HG03460 (cell line): ENCODE measurements at regions not wholly inside any gene's neighbourhood (a gene's known extent, or its start where the extent isn't known, plus 50 kb on each side); places are given as distances from the start of the nearest gene placed in this dataset.

Source experiments
- ATAC-seq: cut with Tn5 transposase; IDR thresholded peaks from one replicate; pipeline ENCODE4 v1.9.1; 2021; ENCODE audit not compliant: unreplicated experiment

DNA sequence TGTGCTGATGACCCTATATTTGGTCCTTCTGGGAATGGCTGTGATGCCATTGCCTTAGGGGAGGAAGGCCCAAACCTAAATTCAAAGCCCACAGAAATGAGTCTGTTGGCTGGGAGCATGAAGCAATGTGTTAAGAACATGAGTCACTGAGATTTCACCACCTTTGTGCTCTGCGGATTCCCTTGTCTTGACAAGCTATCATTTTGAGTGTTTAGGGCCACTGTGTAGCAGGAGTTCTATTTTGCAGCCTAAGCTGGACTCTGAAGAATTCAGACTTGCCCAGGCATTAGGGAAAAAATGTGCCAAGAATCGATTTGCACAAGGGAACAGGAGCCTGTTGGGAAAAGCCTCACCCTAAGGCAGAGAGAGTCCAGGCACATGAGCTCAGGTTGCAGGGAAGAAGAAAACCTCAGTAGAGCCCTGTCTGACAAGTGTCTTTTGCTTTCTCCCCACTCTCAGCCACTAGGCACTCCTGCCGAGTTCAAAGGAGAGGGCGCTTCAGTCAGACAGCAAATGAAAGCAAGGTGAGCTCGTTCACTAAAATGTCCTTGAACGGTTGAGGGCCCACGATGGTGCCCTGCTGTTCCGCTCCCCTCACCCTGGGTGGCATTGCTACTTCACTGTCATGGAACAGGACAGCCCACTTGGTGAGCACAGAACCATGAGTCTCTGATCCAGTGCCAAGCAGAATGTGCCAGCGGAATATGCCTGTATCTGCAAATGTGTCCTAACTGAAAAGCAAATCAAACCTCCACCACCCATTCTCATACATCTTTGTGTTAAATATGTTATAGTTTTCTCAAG is 93.6 kb downstream of the PRLHR start:
- no peak for ATAC-seq

DNA sequence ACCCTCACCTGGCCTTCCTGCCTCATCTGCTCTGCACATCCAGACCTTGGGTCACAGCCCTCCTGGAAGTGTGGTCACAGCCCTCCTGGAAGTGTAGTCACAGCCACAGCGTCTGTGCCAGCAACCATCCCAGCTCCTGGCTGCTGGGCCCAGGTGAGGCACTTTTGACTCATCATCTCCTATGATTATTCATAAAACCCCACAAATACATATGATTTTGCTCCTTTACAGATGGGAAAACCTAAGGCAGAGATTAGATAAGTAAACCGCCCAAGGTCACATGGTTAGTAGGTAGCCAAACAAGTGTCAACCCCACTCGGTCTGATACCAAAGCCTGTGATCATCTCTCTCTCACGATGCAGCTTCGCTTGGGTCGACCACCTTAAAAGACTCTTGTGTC is 94.3 kb downstream of the PRLHR start:
- no peak for ATAC-seq

GRCh38 chr10:118500477-118501104 is 94.9 kb downstream of the PRLHR start:
- no peak for ATAC-seq

GRCh38 chr10:118499186-118499585 is 96.3 kb downstream of the PRLHR start:
- ATAC-seq: no peak

DNA sequence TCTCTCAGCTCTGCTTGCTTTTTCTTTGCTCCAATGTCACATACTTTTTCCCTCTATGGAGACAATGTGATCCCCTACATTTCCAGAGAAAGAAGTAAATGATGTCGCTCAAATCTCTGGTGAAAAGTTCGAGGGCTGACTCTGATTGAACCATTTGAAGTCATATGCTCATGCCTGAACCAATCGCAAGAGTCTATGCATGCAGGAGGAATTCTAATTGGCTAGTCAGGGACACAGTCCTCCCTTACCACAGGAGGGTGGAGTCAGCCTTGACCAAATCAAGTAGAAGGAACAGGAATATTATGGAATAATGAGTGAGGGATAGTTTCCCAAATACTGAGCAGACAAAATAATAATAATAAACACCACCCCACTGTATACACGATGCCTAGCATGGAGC is 96.8 kb downstream of the PRLHR start:
- no peak for ATAC-seq

- ATAC-seq: no peak
Observed at GRCh38 chr10:118497227-118497626, 98.2 kb downstream of the PRLHR start.

GRCh38 chr10:118496525-118496924 is 98.9 kb downstream of the PRLHR start:
- no peak for ATAC-seq

DNA sequence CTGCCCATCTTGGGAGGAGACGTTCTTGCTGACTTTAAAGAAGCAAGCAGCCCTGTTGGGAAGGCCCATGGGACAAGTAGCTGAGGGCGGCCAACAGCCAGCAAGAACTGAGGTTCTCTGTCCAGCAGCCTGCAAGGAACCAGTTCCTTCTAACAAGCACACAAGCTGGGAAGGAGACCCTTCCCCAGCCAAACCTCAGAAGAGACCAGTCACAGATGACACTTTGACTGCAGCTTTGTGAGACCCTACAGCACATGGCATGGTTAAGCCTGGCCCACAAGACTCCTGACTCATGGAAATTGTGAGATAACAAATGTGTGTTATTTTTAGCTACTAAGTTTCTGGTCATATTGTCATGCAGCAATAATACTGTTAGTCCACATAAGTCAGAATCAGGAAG is 99.9 kb downstream of the PRLHR start:
- no peak for ATAC-seq

- no peak for ATAC-seq
Observed at GRCh38 chr10:118491055-118491454, 104.4 kb downstream of the PRLHR start.

DNA sequence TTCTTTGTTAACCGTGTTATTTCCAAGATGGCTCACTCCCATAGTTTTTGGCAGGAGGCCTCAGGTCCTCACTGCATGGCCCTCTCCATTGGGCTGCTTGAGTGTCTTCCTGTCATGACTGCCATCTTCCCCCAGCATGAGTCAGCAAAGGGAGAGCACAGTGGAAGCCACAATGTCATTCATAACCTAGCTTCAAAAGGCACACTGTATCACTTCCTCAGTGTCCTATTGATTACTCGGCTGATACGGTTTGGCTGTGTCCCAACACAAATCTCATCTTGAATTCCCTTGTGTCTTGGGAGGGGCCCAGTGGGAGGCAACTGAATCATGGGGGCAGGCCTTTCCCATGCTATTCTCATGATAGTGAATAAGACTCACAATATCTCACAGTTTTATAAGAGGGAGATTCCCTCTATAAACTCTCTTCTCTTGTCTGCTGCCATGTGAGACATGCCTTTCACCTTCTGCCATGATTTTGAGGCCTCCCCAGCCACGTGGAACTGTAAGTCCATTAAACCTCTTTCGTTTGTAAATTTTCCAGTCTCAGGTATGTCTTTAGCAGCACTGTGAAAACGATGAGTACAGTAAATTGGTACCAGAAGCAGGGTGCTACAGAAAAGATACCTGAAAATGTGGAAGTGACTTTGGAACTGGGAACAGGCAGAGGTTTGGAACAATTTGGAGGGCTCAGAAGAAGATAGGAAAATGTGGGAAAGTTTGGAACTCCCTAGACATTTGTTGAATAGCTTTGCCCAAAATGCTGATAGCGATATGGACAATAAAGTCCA is 106.5 kb downstream of the PRLHR start:
- ATAC-seq: no peak

DNA sequence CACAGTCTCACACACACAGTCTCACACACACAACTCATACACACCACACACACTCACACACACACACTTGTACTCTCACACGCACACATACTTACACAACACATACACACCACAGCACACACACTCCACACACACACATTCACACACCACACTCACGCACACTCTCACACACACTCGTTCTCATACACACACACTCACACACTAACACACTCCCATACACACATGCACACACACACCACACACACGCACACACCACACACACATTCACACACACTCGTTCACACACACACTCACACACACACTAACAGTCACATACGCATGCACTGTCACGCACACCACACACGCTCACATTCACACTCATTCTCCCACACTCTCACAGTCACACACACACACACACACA is 109.8 kb downstream of the PRLHR start:
- ATAC-seq: no peak

DNA sequence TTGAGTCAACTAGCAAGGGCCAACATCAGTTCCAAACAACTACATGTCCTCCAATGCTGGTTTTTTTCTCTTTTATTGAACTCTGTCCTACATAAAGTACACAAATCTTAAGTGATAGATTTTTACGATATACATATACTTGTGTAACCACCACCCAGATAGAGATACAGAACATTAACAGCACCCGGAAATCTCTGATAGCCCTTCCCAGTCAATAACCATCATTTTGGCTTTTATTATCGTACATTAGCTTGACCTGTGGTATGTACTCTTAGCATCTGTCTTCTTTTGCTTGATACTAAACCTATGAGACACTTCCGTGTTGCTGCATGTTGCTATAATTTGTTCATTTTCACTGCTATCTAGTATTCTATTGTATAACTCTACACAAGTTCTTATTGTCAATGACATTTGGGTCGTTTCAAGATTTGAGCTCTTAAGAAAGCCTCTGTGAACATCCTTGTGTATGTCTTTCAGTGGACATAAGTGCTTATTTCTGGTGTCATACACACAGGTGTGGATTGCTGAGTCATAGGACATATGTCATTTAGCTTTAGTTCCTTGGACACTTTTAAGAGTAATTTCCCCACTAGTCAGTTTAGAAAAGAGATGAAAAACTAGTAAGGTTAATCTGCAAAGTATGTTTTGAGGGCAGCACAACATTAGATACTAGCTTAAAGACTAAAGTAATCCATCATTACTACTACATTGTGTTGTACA is 111.1 kb downstream of the PRLHR start:
- no peak for ATAC-seq

- ATAC-seq: no peak
Observed at GRCh38 chr10:118483496-118483895, 112.0 kb downstream of the PRLHR start.

DNA sequence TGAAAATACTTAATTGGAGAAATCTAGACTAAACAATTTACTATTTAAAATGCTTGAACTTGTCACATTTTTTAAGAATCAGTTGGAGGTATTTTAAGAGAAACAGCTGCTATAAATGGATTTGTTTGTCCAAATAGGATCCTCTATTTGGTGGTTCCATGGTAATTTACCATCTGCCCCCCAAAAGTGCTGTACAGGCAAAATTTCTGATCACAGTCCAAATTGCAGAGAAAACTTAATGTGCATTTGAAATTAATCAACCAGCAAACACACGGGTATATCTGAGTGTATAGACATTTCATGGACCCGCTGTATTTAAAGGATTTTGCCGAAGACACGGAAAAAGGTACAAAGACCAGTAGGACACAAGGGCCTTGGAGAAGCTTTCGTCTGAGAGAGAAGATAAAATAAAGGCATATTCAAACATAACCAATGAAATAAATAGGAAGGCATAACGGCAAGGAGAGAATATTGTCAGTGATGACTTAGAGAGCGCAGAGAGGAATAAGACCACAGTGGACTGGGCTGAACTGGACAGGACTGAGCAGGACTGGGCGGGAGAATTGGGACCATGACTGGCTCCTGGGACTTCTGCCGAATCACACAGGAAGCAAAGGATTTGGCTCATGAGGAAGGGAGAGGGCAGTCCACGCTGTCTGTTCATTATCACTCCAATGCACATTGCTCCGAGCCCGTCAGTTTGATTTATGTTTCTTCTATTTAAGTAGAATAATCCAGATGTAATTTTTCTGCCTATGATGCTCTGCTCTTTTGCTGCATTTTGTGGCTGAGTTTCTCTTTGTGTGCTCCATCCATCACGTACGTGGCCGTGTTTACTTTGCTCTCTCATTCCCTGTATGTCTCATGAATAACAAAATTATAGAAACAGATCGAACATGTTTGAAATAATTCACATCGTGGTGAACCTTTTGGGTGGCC is 112.8 kb downstream of the PRLHR start:
- no peak for ATAC-seq

- no peak for ATAC-seq
Observed at GRCh38 chr10:118481871-118482270, 113.6 kb downstream of the PRLHR start.

GRCh38 chr10:118475214-118475613 is 120.2 kb downstream of the PRLHR start:
- no peak for ATAC-seq

DNA sequence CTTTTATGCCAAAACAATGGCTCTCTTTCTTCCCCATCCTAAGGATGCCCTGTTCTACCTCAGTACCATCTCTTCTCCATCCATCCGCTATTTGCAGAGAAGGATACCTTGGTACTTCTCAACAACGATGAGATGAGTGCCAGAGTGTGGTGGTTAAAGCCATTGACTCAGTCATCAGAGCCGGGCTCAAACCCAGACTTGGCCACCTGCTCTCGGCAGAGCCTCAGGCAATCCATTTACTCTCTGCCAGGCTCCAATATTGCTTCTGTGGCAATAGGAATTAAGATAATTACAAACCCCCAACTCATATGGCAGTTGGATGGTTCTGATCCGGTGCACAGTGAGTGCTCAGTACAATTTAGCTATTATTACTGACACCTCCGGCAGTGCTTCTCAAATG is 121.3 kb downstream of the PRLHR start:
- no peak for ATAC-seq

GRCh38 chr10:118473305-118473960 is 122.0 kb downstream of the PRLHR start:
- ATAC-seq: no peak

GRCh38 chr10:118472415-118473304 is 122.8 kb downstream of the PRLHR start:
- no peak for ATAC-seq
